OCI-LY1 (cell line): ENCODE measurements at regions not wholly inside any gene's neighbourhood (a gene's known extent, or its start where the extent isn't known, plus 50 kb on each side); places are given as distances from the start of the nearest gene placed in this dataset.

Source experiments
- H2AFZ ChIP-seq: fragments of 200-600 bp; sonication (generic), shearing (Covaris generic); 2 replicates; pipeline ENCODE4 v1.6.0; 2014; ENCODE audit warnings: antibody characterized with exemption, mild to moderate bottlenecking, low read length
- H3F3A ChIP-seq: fragments of 200-600 bp; sonication (generic), shearing (Covaris generic); 2 replicates; pipeline ENCODE4 v1.6.0; 2014; ENCODE audit warnings: mild to moderate bottlenecking, antibody characterized with exemption, low read length, moderate library complexity; ENCODE audit not compliant: insufficient read depth
- H3K27ac ChIP-seq: fragments of 200-600 bp; sonication (generic); 2 replicates; pipeline ENCODE4 v1.5.1; 2014; ENCODE audit warnings: low read length, mixed run types, mild to moderate bottlenecking, low read depth; ENCODE audit not compliant: poor library complexity, severe bottlenecking
- H3K27me3 ChIP-seq: fragments of 200-600 bp; sonication (generic); 2 replicates; pipeline ENCODE4 v1.6.0; 2014; ENCODE audit warnings: antibody characterized with exemption, mild to moderate bottlenecking, low read length, moderate library complexity; ENCODE audit not compliant: insufficient read depth
- H3K36me3 ChIP-seq: fragments of 200-600 bp; sonication (generic); 2 replicates; pipeline ENCODE4 v1.6.1; 2014; ENCODE audit warnings: mild to moderate bottlenecking, antibody characterized with exemption, low read length, moderate library complexity, mixed read lengths; ENCODE audit not compliant: insufficient read depth
- H3K4me1 ChIP-seq: fragments of 200-600 bp; sonication (generic); 2 replicates; pipeline ENCODE4 v1.5.1; 2014; ENCODE audit warnings: mild to moderate bottlenecking, low read length, moderate library complexity; ENCODE audit not compliant: insufficient read depth, severe bottlenecking
- H3K4me2 ChIP-seq: fragments of 200-600 bp; sonication (generic), shearing (Covaris generic); 2 replicates; pipeline ENCODE4 v1.6.1; 2014; ENCODE audit warnings: low read length
- H3K4me3 ChIP-seq: fragments of 200-600 bp; sonication (generic); 2 replicates; pipeline ENCODE4 v1.5.1; 2014; ENCODE audit warnings: low read length, low read depth, mild to moderate bottlenecking, mixed read lengths; ENCODE audit not compliant: poor library complexity, severe bottlenecking
- H3K79me2 ChIP-seq: fragments of 200-600 bp; shearing (Covaris generic); 2 replicates; pipeline ENCODE4 v1.6.1; 2016; ENCODE audit warnings: mixed run types, low read length, mixed read lengths; ENCODE audit not compliant: insufficient read depth
- H3K9ac ChIP-seq: fragments of 200-600 bp; sonication (generic), shearing (Covaris generic); 2 replicates; pipeline ENCODE4 v1.6.1; 2014; ENCODE audit warnings: mild to moderate bottlenecking, low read length, mixed read lengths
- H3K9me2 ChIP-seq: fragments of 200-600 bp; sonication (generic), shearing (Covaris generic); 2 replicates; pipeline ENCODE4 v1.6.1; 2014; ENCODE audit warnings: low read depth, mild to moderate bottlenecking, low read length, mixed read lengths
- H3K9me3 ChIP-seq: fragments of 200-600 bp; shearing (Covaris generic); 2 replicates; pipeline ENCODE4 v1.6.1; 2014; ENCODE audit warnings: low read length, mixed read lengths
- H4K20me1 ChIP-seq: fragments of 200-600 bp; sonication (generic), shearing (Covaris generic); 2 replicates; pipeline ENCODE4 v1.6.0; 2016; ENCODE audit warnings: mild to moderate bottlenecking, low read length; ENCODE audit not compliant: insufficient read depth
- CTCF ChIP-seq: fragments of 200-600 bp; sonication (generic), shearing (Covaris generic); IDR thresholded peaks from 2 replicates; pipeline ENCODE4 v1.5.1; 2017; ENCODE audit warnings: mild to moderate bottlenecking, antibody characterized with exemption, low read length, moderate library complexity, mixed read lengths
- EZH2 ChIP-seq: fragments of 200-600 bp; sonication (generic), shearing (Covaris generic); IDR thresholded peaks from 2 replicates; pipeline ENCODE4 v1.8.0; 2017; ENCODE audit warnings: borderline replicate concordance, mixed run types, mild to moderate bottlenecking, antibody characterized with exemption, low read length, moderate library complexity, mixed read lengths

- H4K20me1 ChIP-seq = no peaks in the 10 kb centered on the region
- H3K9me3 ChIP-seq = no peaks in the 10 kb centered on the region
- TF ChIP-seq CTCF (no peak), EZH2 (no peak)
- no peaks in the 10 kb centered on the region for H3K9me2 ChIP-seq
- no peak overlapping the region for H3K4me2 ChIP-seq
- H3K79me2 ChIP-seq = no peaks in the 10 kb centered on the region
- H3K27me3 ChIP-seq = no peaks in the 10 kb centered on the region
- no peak overlapping the region for H3K4me3 ChIP-seq
- H3K9ac ChIP-seq = no peak overlapping the region
- H2AFZ ChIP-seq = no peak overlapping the region
- no peaks in the 10 kb centered on the region for H3F3A ChIP-seq
- no peaks in the 10 kb centered on the region for H3K36me3 ChIP-seq
- no peak overlapping the region for H3K27ac ChIP-seq
- no peaks in the 10 kb centered on the region for H3K4me1 ChIP-seq
These were observed 64.4 kb upstream of the CDH8 start for GRCh38 chr16:62100651-62101050.

GRCh38 chr16:62089715-62090114 is 53.5 kb upstream of the CDH8 start:
- Histone ChIP-seq H3K79me2 (no peaks in the 10 kb centered on the region), H3K27me3 (no peaks in the 10 kb centered on the region), H3K4me1 (no peaks in the 10 kb centered on the region), H3K9me2 (no peaks in the 10 kb centered on the region), H3K4me3 (no peak overlapping the region), H3K9ac (no peak overlapping the region), H3K9me3 (no peaks in the 10 kb centered on the region), H3F3A (no peaks in the 10 kb centered on the region), H3K27ac (no peak overlapping the region), H3K4me2 (no peak overlapping the region), H4K20me1 (no peaks in the 10 kb centered on the region), H3K36me3 (no peaks in the 10 kb centered on the region), H2AFZ (no peak overlapping the region)
- TF ChIP-seq EZH2 = no peak
- TF ChIP-seq CTCF = no peak

GRCh38 chr16:62088731-62089410 is 52.6 kb upstream of the CDH8 start:
- H3K79me2 ChIP-seq = no peaks in the 10 kb centered on the region
- H2AFZ ChIP-seq = no peak overlapping the region
- H3F3A ChIP-seq = no peaks in the 10 kb centered on the region
- H3K4me3 ChIP-seq = no peak overlapping the region
- no peaks in the 10 kb centered on the region for H3K4me1 ChIP-seq
- H4K20me1 ChIP-seq = no peaks in the 10 kb centered on the region
- no peak overlapping the region for H3K4me2 ChIP-seq
- H3K36me3 ChIP-seq = no peaks in the 10 kb centered on the region
- H3K9ac ChIP-seq = no peak overlapping the region
- H3K9me3 ChIP-seq = no peaks in the 10 kb centered on the region
- no peaks in the 10 kb centered on the region for H3K9me2 ChIP-seq
- H3K27me3 ChIP-seq = no peaks in the 10 kb centered on the region
- TF ChIP-seq EZH2 (no peak), CTCF (no peak)
- H3K27ac ChIP-seq = no peak overlapping the region
